PC-9 (cell line): ENCODE measurements at regions not wholly inside any gene's neighbourhood (a gene's known extent, or its start where the extent isn't known, plus 50 kb on each side); places are given as distances from the start of the nearest gene placed in this dataset.
"Not testable (repeated sequence)": the region's sequence is repeated elsewhere in the genome, so short reads cannot be mapped to it uniquely, and the experiment has no call there.

Source experiments
- BruUV-seq: library from RNA; stranded (reverse); fragments of 400-500 nt; replicated peaks from 2 replicates; lab custom pipeline; 2021; lab: Mats Ljungman, UMichigan
- CTCF ChIA-PET: fragments of 300-600 bp; sonication (Branson Sonifier 250); formaldehyde crosslinking; loops from one replicate; lab custom pipeline; 2022; ENCODE audit warnings: antibody characterized with exemption; lab: Charles Lee
- POLR2A ChIA-PET: fragments of 300-600 bp; sonication (Branson Sonifier 250); formaldehyde crosslinking; loops from one replicate; lab custom pipeline; 2022; ENCODE audit warnings: antibody characterized with exemption; ENCODE audit not compliant: unreplicated experiment; lab: Charles Lee
- DNase-seq, 2 experiments: peaks; one replicate each; pipeline versions ENCODE4 v3.0.0 to v3.0.0-alpha.2; 2015 to 2022; ENCODE audit warnings: mixed read lengths in 1 of 2
- H2AFZ ChIP-seq: fragments of 200-600 bp; sonication (generic); 2 replicates; pipeline ENCODE4 v1.8.1; 2017; ENCODE audit warnings: antibody characterized with exemption
- H3F3A ChIP-seq: fragments of 200-600 bp; sonication (generic); 2 replicates; pipeline ENCODE4 v1.8.1; 2017; ENCODE audit warnings: antibody characterized with exemption, mild to moderate bottlenecking, low read depth; ENCODE audit not compliant: insufficient read depth
- H3K27ac ChIP-seq: fragments of 200-600 bp; sonication (generic); 2 replicates; pipeline ENCODE4 v1.6.1; 2016; ENCODE audit warnings: mixed run types
- H3K27me3 ChIP-seq: fragments of 200-600 bp; sonication (generic); 2 replicates; pipeline ENCODE4 v1.6.1; 2016; ENCODE audit warnings: low read depth, mixed run types; ENCODE audit not compliant: insufficient read depth
- H3K36me3 ChIP-seq: fragments of 200-600 bp; sonication (generic); 2 replicates; pipeline ENCODE4 v1.6.1; 2016; ENCODE audit warnings: low read depth, mixed run types
- H3K4me1 ChIP-seq: fragments of 200-600 bp; sonication (generic); replicated peaks from 2 replicates; pipeline ENCODE4 v1.6.1; 2016; ENCODE audit warnings: mixed run types; ENCODE audit not compliant: insufficient read depth
- H3K4me2 ChIP-seq: fragments of 200-600 bp; sonication (generic); 2 replicates; pipeline ENCODE4 v1.6.1; 2017; ENCODE audit warnings: mixed run types
- H3K4me3 ChIP-seq: fragments of 200-600 bp; sonication (generic); 2 replicates; pipeline ENCODE4 v1.6.1; 2016; ENCODE audit warnings: mixed run types
- H3K79me2 ChIP-seq: fragments of 200-600 bp; sonication (generic); 2 replicates; pipeline ENCODE4 v1.6.1; 2017; ENCODE audit warnings: low read depth, mixed run types
- H3K9me2 ChIP-seq: fragments of 200-600 bp; sonication (generic); 2 replicates; pipeline ENCODE4 v1.8.1; 2017; ENCODE audit warnings: mild to moderate bottlenecking; ENCODE audit not compliant: insufficient read depth
- H3K9me3 ChIP-seq: fragments of 200-600 bp; sonication (generic); 2 replicates; pipeline ENCODE4 v1.8.1; 2016; ENCODE audit warnings: low read depth; ENCODE audit not compliant: insufficient read depth
- H4K20me1 ChIP-seq: fragments of 200-600 bp; sonication (generic); 2 replicates; pipeline ENCODE4 v1.8.1; 2017; ENCODE audit not compliant: insufficient read depth
- EZH2 ChIP-seq: fragments of 200-600 bp; sonication (generic); IDR thresholded peaks from 2 replicates; pipeline ENCODE4 v1.8.0; 2017; ENCODE audit warnings: antibody characterized with exemption, low read depth
- intact Hi-C: fragments of 100-400 bp; cut with micrococcal nuclease; formaldehyde crosslinking; loops from one replicate; pipeline ENCODE4 v1.10.0; 2022; ENCODE audit not compliant: unreplicated experiment
- TF ChIP-seq, protein P1 (sequence below): fragments of 200-600 bp; sonication (generic); conservative IDR thresholded peaks from 2 replicates; pipeline ENCODE4 v1.6.1; 2017; ENCODE audit warnings: mixed run types, antibody characterized with exemption, mild to moderate bottlenecking, moderate library complexity

DNA sequence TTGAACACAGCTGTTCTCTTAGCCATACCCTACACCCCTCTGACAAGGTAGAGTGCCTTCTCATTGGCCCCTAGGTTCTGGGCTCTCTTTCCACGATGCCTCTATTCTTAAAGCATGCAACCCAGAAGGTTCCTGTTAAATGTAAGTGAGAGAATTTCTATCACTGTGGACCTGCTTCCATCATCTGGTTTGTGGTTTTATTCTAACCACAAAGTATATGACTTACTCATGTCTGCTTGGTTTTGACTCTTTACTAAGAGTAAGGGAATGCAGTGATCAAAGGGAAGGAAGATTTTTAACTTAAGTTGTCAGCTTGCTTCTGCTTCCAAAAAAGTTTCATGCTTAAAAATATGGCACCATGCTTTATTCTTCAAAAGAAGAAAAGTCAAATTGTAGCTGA is 80.2 kb downstream of the ANKEF1 start:
- TF ChIP-seq, protein P1, sequence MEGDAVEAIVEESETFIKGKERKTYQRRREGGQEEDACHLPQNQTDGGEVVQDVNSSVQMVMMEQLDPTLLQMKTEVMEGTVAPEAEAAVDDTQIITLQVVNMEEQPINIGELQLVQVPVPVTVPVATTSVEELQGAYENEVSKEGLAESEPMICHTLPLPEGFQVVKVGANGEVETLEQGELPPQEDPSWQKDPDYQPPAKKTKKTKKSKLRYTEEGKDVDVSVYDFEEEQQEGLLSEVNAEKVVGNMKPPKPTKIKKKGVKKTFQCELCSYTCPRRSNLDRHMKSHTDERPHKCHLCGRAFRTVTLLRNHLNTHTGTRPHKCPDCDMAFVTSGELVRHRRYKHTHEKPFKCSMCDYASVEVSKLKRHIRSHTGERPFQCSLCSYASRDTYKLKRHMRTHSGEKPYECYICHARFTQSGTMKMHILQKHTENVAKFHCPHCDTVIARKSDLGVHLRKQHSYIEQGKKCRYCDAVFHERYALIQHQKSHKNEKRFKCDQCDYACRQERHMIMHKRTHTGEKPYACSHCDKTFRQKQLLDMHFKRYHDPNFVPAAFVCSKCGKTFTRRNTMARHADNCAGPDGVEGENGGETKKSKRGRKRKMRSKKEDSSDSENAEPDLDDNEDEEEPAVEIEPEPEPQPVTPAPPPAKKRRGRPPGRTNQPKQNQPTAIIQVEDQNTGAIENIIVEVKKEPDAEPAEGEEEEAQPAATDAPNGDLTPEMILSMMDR: no peak
- TF ChIP-seq EZH2: no peak
- ChIA-PET POLR2A (no interaction called here), CTCF (no interaction called here)
- Histone ChIP-seq H3K9me2 (no peaks in the 10 kb centered on the region), H3K4me3 (no peak overlapping the region), H2AFZ (no peak overlapping the region), H3K27ac (no peak overlapping the region), H3F3A (no peaks in the 10 kb centered on the region), H3K36me3 (no peaks in the 10 kb centered on the region), H3K27me3 (no peaks in the 10 kb centered on the region), H3K79me2 (no peaks in the 10 kb centered on the region), H4K20me1 (no peaks in the 10 kb centered on the region), H3K4me1 (no peaks in the 10 kb centered on the region), H3K9me3 (no peaks in the 10 kb centered on the region), H3K4me2 (no peak overlapping the region)
- no peak for DNase-seq
- intact Hi-C loops: no loop called here
- no TSS peak for BruUV-seq

DNA sequence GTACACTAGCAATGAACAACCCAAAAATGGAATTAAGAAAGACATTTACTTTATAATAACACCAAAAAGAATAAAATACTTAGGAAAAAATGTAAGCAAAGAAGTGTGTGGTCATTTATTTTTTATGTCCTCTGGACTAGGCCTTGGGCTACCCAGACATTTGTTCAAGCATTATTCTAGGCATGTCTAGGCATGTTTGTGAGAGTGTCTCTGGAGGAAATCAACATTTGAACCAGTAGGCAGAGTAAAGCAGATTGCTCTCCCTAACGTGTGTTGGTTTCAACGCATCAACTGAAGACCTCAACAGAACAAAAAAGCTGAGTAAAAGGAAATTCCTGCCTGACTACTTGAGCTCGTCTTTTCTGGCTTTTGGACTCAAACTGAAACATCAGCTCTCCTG is 84.5 kb downstream of the ANKEF1 start:
- H3K27ac ChIP-seq: no peak overlapping the region
- CTCF ChIA-PET: no interaction called here
- BruUV-seq: no TSS peak
- no peaks in the 10 kb centered on the region for H3K9me2 ChIP-seq
- no peak overlapping the region for H2AFZ ChIP-seq
- H3K4me1 ChIP-seq: no peaks in the 10 kb centered on the region
- POLR2A ChIA-PET: no interaction called here
- no peak overlapping the region for H3K4me2 ChIP-seq
- TF ChIP-seq, protein P1: no peak
- TF ChIP-seq EZH2: no peak
- no peaks in the 10 kb centered on the region; the same call in 1 of the 2 replicates for H3K9me3 ChIP-seq
- no peaks in the 10 kb centered on the region for H4K20me1 ChIP-seq
- intact Hi-C loops: no loop called here
- H3K79me2 ChIP-seq: no peaks in the 10 kb centered on the region
- H3F3A ChIP-seq: no peaks in the 10 kb centered on the region
- no peaks in the 10 kb centered on the region for H3K27me3 ChIP-seq
- DNase-seq: no peak
- no peaks in the 10 kb centered on the region for H3K36me3 ChIP-seq
- H3K4me3 ChIP-seq: no peak overlapping the region

DNA sequence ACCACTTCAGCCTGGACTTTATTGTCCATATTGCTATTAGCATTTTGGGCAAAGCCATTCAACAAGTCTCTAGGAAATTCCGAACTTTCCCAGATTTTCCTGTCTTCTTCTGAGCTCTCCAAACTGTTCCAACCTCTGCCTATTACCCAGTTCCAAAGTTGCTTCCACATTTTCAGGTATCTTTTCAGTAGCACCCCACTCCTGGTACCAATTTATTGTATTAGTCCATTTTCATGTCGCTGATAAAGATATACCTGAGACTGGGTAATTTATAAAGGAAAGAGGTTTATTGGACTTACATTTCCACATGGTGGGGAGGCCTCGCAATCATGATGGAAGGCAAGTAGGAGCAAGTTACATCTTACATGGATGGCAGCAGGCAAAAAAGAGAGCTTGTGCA is 90.1 kb downstream of the ANKEF1 start:
- POLR2A ChIA-PET, H2AFZ ChIP-seq, H3K27ac ChIP-seq, H3K9me3 ChIP-seq, H3K9me2 ChIP-seq, CTCF ChIA-PET, H3K36me3 ChIP-seq, H3K4me3 ChIP-seq, H3K27me3 ChIP-seq, H3K4me1 ChIP-seq, H3F3A ChIP-seq, H3K4me2 ChIP-seq, intact Hi-C loops, DNase-seq, BruUV-seq, H3K79me2 ChIP-seq, H4K20me1 ChIP-seq: not testable (repeated sequence)

DNA sequence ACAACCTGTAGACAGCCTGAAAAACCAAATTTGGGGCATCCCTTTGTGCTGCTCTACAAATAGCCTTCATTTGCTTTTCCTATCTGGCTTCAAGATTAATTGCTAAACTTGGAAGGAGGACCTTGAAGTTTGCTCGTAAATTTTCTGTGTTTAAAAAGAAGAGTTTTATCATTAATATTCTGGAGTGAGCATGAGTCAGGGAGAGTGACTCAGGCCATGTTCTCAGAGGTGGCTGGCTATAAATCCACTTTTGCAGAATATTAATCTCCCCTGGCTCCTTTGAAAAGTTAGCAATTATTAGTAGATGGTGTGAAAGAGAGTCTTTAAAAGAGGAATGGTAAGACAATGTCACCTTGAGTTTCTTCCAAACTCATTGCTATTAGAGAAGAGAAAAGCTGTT is 91.0 kb downstream of the ANKEF1 start:
- no peaks in the 10 kb centered on the region for H4K20me1 ChIP-seq
- DNase-seq: no peak
- no peak overlapping the region for H3K4me2 ChIP-seq
- TF ChIP-seq EZH2: no peak
- TF ChIP-seq, protein P1: no peak
- H3K36me3 ChIP-seq: no peaks in the 10 kb centered on the region
- no peaks in the 10 kb centered on the region for H3F3A ChIP-seq
- H3K4me1 ChIP-seq: no peaks in the 10 kb centered on the region
- H3K9me2 ChIP-seq: no peaks in the 10 kb centered on the region
- no peak overlapping the region for H3K4me3 ChIP-seq
- H3K79me2 ChIP-seq: no peaks in the 10 kb centered on the region
- 0 out of 2 replicates have a peak, but pooled peaks cover 6% of the 10 kb centered on the region for H3K27me3 ChIP-seq
- no TSS peak for BruUV-seq
- ChIA-PET POLR2A (no interaction called here), CTCF (no interaction called here)
- H3K27ac ChIP-seq: no peak overlapping the region
- no peaks in the 10 kb centered on the region; the same call in 1 of the 2 replicates for H3K9me3 ChIP-seq
- intact Hi-C loops: no loop called here
- H2AFZ ChIP-seq: no peak overlapping the region
